ENCODE measurements at regions not wholly inside any gene's neighbourhood (a gene's known extent, or its start where the extent isn't known, plus 50 kb on each side); places are given as distances from the start of the nearest gene placed in this dataset.
A peak's percentile ranks its signal among the peaks of the same experiment; 100 is the strongest.
"Not testable (repeated sequence)": the region's sequence is repeated elsewhere in the genome, so short reads cannot be mapped to it uniquely, and the experiment has no call there.

- ATAC-seq, result no peak
Measured at GRCh38 chr2:57044931-57045635, 861.3 kb downstream of the CCDC85A start.

- ATAC-seq, result no peak
Measured at GRCh38 chr2:57049273-57049672, 865.5 kb downstream of the CCDC85A start.

- no peak for ATAC-seq
Measured at GRCh38 chr2:57050007-57050406, 866.2 kb downstream of the CCDC85A start.

GRCh38 chr2:57066301-57066700 lies 882.5 kb downstream of the CCDC85A start:
- ATAC-seq, result not testable (repeated sequence)

- no peak for ATAC-seq
Measured at GRCh38 chr2:57075226-57075625, 891.4 kb downstream of the CCDC85A start.

- ATAC-seq, result no peak
Measured at GRCh38 chr2:57080035-57080434, 896.2 kb downstream of the CCDC85A start.

GRCh38 chr2:57084697-57085281 lies 901.0 kb downstream of the CCDC85A start:
- ATAC-seq, result peak; percentile 11

GRCh38 chr2:57093020-57093419 lies 909.2 kb downstream of the CCDC85A start:
- no peak for ATAC-seq

GRCh38 chr2:57097855-57098254 lies 914.1 kb downstream of the CCDC85A start:
- no peak for ATAC-seq

- ATAC-seq, result no peak
Measured at GRCh38 chr2:57100436-57100835, 916.6 kb downstream of the CCDC85A start.

- ATAC-seq, result no peak
Measured at GRCh38 chr2:57105694-57106093, 921.9 kb downstream of the CCDC85A start.

GRCh38 chr2:57107353-57107752 lies 923.6 kb downstream of the CCDC85A start:
- ATAC-seq, result no peak

- ATAC-seq, result no peak
Measured at GRCh38 chr2:57111531-57111930, 927.7 kb downstream of the CCDC85A start.

GRCh38 chr2:57119141-57119540 lies 927.5 kb upstream of the VRK2 start:
- no peak for ATAC-seq

- no peak for ATAC-seq
Measured at GRCh38 chr2:57126410-57126809, 920.2 kb upstream of the VRK2 start.

GRCh38 chr2:57139179-57139578 lies 907.4 kb upstream of the VRK2 start:
- ATAC-seq, result no peak

- ATAC-seq, result no peak
Measured at GRCh38 chr2:57141269-57141668, 905.3 kb upstream of the VRK2 start.

GRCh38 chr2:57146951-57147350 lies 899.7 kb upstream of the VRK2 start:
- ATAC-seq, result no peak

GRCh38 chr2:57156231-57156924 lies 890.2 kb upstream of the VRK2 start:
- ATAC-seq, result no peak

GRCh38 chr2:57160976-57161375 lies 885.6 kb upstream of the VRK2 start:
- ATAC-seq, result no peak

GRCh38 chr2:57177176-57177575 lies 869.4 kb upstream of the VRK2 start:
- no peak for ATAC-seq

GRCh38 chr2:57180042-57180567 lies 866.5 kb upstream of the VRK2 start:
- ATAC-seq, result no peak

- no peak for ATAC-seq
Measured at GRCh38 chr2:57180678-57181077, 865.9 kb upstream of the VRK2 start.

Measured in esophagus mucosa (tissue), 1 donor.